MCF 10A (cell line): ENCODE measurements at regions not wholly inside any gene's neighbourhood (a gene's known extent, or its start where the extent isn't known, plus 50 kb on each side); places are given as distances from the start of the nearest gene placed in this dataset.

Experiments
- BruUV-seq: library from RNA; stranded (reverse); fragments of 400-500 nt; replicated peaks from 2 replicates; lab custom pipeline; 2021; lab: Mats Ljungman, UMichigan
- CTCF ChIA-PET: fragments of 300-600 bp; sonication (Branson Sonifier 250); formaldehyde crosslinking; extraction: SDS; loops from one replicate; lab custom pipeline; 2021; ENCODE audit warnings: antibody characterized with exemption, inconsistent platforms; lab: Yijun Ruan, JAX
- POLR2A ChIA-PET: fragments of 300-600, 350-650 bp; sonication (Branson Sonifier 250); formaldehyde crosslinking; extraction: SDS; loops from one replicate; lab custom pipeline; 2020; ENCODE audit warnings: antibody characterized with exemption, inconsistent platforms; lab: Yijun Ruan, JAX
- DNase-seq: peaks from one replicate; pipeline ENCODE4 v3.0.0-alpha.2; 2018; ENCODE audit not compliant: unreplicated experiment
- H3K27ac Mint-ChIP-seq: one replicate; pipeline ENCODE4 v1.8.0; 2022; ENCODE audit warnings: mild to moderate bottlenecking, low read depth, mixed read lengths; ENCODE audit not compliant: unreplicated experiment
- H3K27me3 Mint-ChIP-seq: one replicate; pipeline ENCODE4 v1.8.0; 2022; ENCODE audit warnings: mixed read lengths; ENCODE audit not compliant: insufficient read depth, unreplicated experiment
- H3K36me3 Mint-ChIP-seq: one replicate; pipeline ENCODE4 v1.8.0; 2022; ENCODE audit warnings: mild to moderate bottlenecking, moderate library complexity, mixed read lengths; ENCODE audit not compliant: insufficient read depth, unreplicated experiment
- H3K4me1 Mint-ChIP-seq: one replicate; pipeline ENCODE4 v1.8.0; 2022; ENCODE audit warnings: mixed read lengths; ENCODE audit not compliant: insufficient read depth, unreplicated experiment
- H3K4me3 Mint-ChIP-seq: one replicate; pipeline ENCODE4 v1.8.0; 2022; ENCODE audit warnings: mild to moderate bottlenecking, moderate library complexity, mixed read lengths; ENCODE audit not compliant: unreplicated experiment
- H3K9me3 Mint-ChIP-seq: one replicate; pipeline ENCODE4 v1.8.0; 2022; ENCODE audit warnings: mixed read lengths; ENCODE audit not compliant: unreplicated experiment
- CTCF ChIP-seq: fragments of 200-600 bp; IDR thresholded peaks from one replicate; pipeline ENCODE4 v1.8.0; 2022; ENCODE audit warnings: antibody characterized with exemption, mild to moderate bottlenecking; ENCODE audit not compliant: unreplicated experiment
- intact Hi-C: fragments of 100-400 bp; cut with micrococcal nuclease; formaldehyde crosslinking; loops from 2 replicates; pipeline ENCODE4 v1.14.1; 2022

- Mint-ChIP-seq H3K4me3 (no peak overlapping the region), H3K27ac (no peak overlapping the region), H3K27me3 (peaks cover 15% of the 10 kb centered on the region), H3K9me3 (no peaks in the 10 kb centered on the region), H3K36me3 (no peaks in the 10 kb centered on the region), H3K4me1 (no peaks in the 10 kb centered on the region)
- no peak for TF ChIP-seq CTCF
- intact Hi-C loops, result no loop called here
- BruUV-seq, result no TSS peak
- ChIA-PET CTCF (interaction anchor here (0.6 kb wide), 2 partner anchors 10 to 50 kb away, joined by 4 read pairs; no protein-coding TSS in a partner anchor), POLR2A (interaction anchor here (0.6 kb wide), 1 partner anchor 199 kb away, joined by 4 read pairs; no protein-coding TSS in a partner anchor)
- no peak for DNase-seq
Observed at GRCh38 chr4:186422296-186422695, 133.1 kb downstream of the MTNR1A start.

- no peak for TF ChIP-seq CTCF
- intact Hi-C loops, result no loop called here
- DNase-seq, result no peak
- no TSS peak for BruUV-seq
- Mint-ChIP-seq H3K27me3 (peaks cover 15% of the 10 kb centered on the region), H3K36me3 (no peaks in the 10 kb centered on the region), H3K9me3 (no peaks in the 10 kb centered on the region), H3K27ac (no peak overlapping the region), H3K4me1 (no peaks in the 10 kb centered on the region), H3K4me3 (no peak overlapping the region)
- POLR2A ChIA-PET, result no interaction called here
- CTCF ChIA-PET, result no interaction called here
Observed at GRCh38 chr4:186416451-186417060, 138.8 kb downstream of the MTNR1A start.

- peaks cover 5% of the 10 kb centered on the region for H3K27me3 Mint-ChIP-seq
- BruUV-seq, result no TSS peak
- CTCF ChIA-PET, result interaction anchor here (0.7 kb wide), 1 partner anchor 154 kb away, joined by 3 read pairs; no protein-coding TSS in a partner anchor
Observed at GRCh38 chr4:186414390-186414789, 141.0 kb downstream of the MTNR1A start.

GRCh38 chr4:186405957-186406356 is 140.0 kb downstream of the F11 start:
- ChIA-PET CTCF (no interaction called here), POLR2A (no interaction called here)
- H3K9me3 Mint-ChIP-seq, result peaks cover 8% of the 10 kb centered on the region
- no TSS peak for BruUV-seq
- DNase-seq, result no peak
- no peak for TF ChIP-seq CTCF
- no peak overlapping the region for H3K27ac Mint-ChIP-seq
- no peaks in the 10 kb centered on the region for H3K36me3 Mint-ChIP-seq
- H3K4me1 Mint-ChIP-seq, result no peaks in the 10 kb centered on the region
- intact Hi-C loops, result no loop called here
- no peak overlapping the region for H3K4me3 Mint-ChIP-seq
- no peaks in the 10 kb centered on the region for H3K27me3 Mint-ChIP-seq

More at GRCh38 chr4:186414390-186414789, 141.0 kb downstream of the MTNR1A start:
- no peak overlapping the region for H3K27ac Mint-ChIP-seq
- no peak overlapping the region for H3K4me3 Mint-ChIP-seq
- no peak for TF ChIP-seq CTCF
- intact Hi-C loops, result no loop called here
- POLR2A ChIA-PET, result no interaction called here
- no peak for DNase-seq
- H3K36me3 Mint-ChIP-seq, result no peaks in the 10 kb centered on the region
- H3K4me1 Mint-ChIP-seq, result no peaks in the 10 kb centered on the region
- H3K9me3 Mint-ChIP-seq, result no peaks in the 10 kb centered on the region
